ENCODE measurements at regions not wholly inside any gene's neighbourhood (a gene's known extent, or its start where the extent isn't known, plus 50 kb on each side); places are given as distances from the start of the nearest gene placed in this dataset.

GRCh38 chr4:176883681-176884418 is 91.1 kb upstream of the VEGFC start:
- intact Hi-C loops (cut with DNase I; ENCODE audit: low total_unique reads) = no loop called here
- H3K4me3 ChIP-seq = no peak overlapping the region
- no peaks in the 10 kb centered on the region for H3K27me3 ChIP-seq
- H3K4me1 ChIP-seq = no peaks in the 10 kb centered on the region
- no peak for DNase-seq
- H3K27ac ChIP-seq = no peak overlapping the region
- no peaks in the 10 kb centered on the region for H3K36me3 ChIP-seq (ENCODE audit: low read depth, missing control alignments)
- no peaks in the 10 kb centered on the region for H3K9me3 ChIP-seq
- TF ChIP-seq CTCF (IDR thresholded peaks at IDR 0.05) (no peak), POLR2A (IDR thresholded peaks at IDR 0.05) (no peak)
- 72 to 73% methylated on average over 6 of the region's 6 CpGs for WGBS, 2 donors

GRCh38 chr4:176885224-176885623 is 92.5 kb upstream of the VEGFC start:
- H3K4me3 ChIP-seq = no peak overlapping the region
- H3K9me3 ChIP-seq = no peaks in the 10 kb centered on the region
- H3K4me1 ChIP-seq = no peaks in the 10 kb centered on the region
- no peak for TF ChIP-seq CTCF (IDR thresholded peaks at IDR 0.05)
- TF ChIP-seq POLR2A (IDR thresholded peaks at IDR 0.05) = no peak
- 88 to 91% methylated on average over 2 of the region's 2 CpGs for WGBS, 2 donors
- H3K36me3 ChIP-seq (ENCODE audit: low read depth, missing control alignments) = no peaks in the 10 kb centered on the region
- no peak overlapping the region for H3K27ac ChIP-seq
- no peaks in the 10 kb centered on the region for H3K27me3 ChIP-seq
- no peak for DNase-seq
- intact Hi-C loops (cut with DNase I; ENCODE audit: low total_unique reads) = no loop called here

- Histone ChIP-seq H3K36me3 (ENCODE audit: low read depth, missing control alignments) (no peaks in the 10 kb centered on the region), H3K9me3 (no peaks in the 10 kb centered on the region), H3K4me1 (no peaks in the 10 kb centered on the region), H3K4me3 (no peak overlapping the region), H3K27me3 (no peaks in the 10 kb centered on the region), H3K27ac (no peak overlapping the region)
- WGBS, 2 donors = 83 to 89% methylated on average over 3 of the region's 3 CpGs
- TF ChIP-seq POLR2A (IDR thresholded peaks at IDR 0.05) (no peak), CTCF (IDR thresholded peaks at IDR 0.05) (no peak)
- intact Hi-C loops (cut with DNase I; ENCODE audit: low total_unique reads) = no loop called here
- DNase-seq = no peak
These were observed 93.4 kb upstream of the VEGFC start for GRCh38 chr4:176886135-176886534.

- no peaks in the 10 kb centered on the region for H3K27me3 ChIP-seq
- TF ChIP-seq POLR2A (IDR thresholded peaks at IDR 0.05) (no peak), CTCF (IDR thresholded peaks at IDR 0.05) (no peak)
- no peaks in the 10 kb centered on the region for H3K4me1 ChIP-seq
- WGBS, 2 donors = 92 to 93% methylated on average over 3 of the region's 3 CpGs
- no peaks in the 10 kb centered on the region for H3K9me3 ChIP-seq
- no peak for DNase-seq
- no peaks in the 10 kb centered on the region for H3K36me3 ChIP-seq (ENCODE audit: low read depth, missing control alignments)
- no peak overlapping the region for H3K4me3 ChIP-seq
- intact Hi-C loops (cut with DNase I; ENCODE audit: low total_unique reads) = no loop called here
- no peak overlapping the region for H3K27ac ChIP-seq
These were observed 97.1 kb upstream of the VEGFC start for GRCh38 chr4:176889776-176890175.

GRCh38 chr4:176894498-176894897 is 101.8 kb upstream of the VEGFC start:
- WGBS, 2 donors = 81 to 88% methylated on average over 3 of the region's 3 CpGs
- TF ChIP-seq CTCF (IDR thresholded peaks at IDR 0.05) = no peak
- TF ChIP-seq POLR2A (IDR thresholded peaks at IDR 0.05) = no peak
- intact Hi-C loops (cut with DNase I; ENCODE audit: low total_unique reads) = no loop called here

More at GRCh38 chr4:176894498-176894897, 101.8 kb upstream of the VEGFC start:
- H3K36me3 ChIP-seq (ENCODE audit: low read depth, missing control alignments) = no peaks in the 10 kb centered on the region
- H3K27ac ChIP-seq = no peak overlapping the region
- no peak for DNase-seq
- H3K4me1 ChIP-seq = peaks cover 4% of the 10 kb centered on the region
- H3K9me3 ChIP-seq = no peaks in the 10 kb centered on the region
- H3K27me3 ChIP-seq = no peaks in the 10 kb centered on the region
- no peak overlapping the region for H3K4me3 ChIP-seq

All from testis (tissue), 2 donors.